ENCODE measurements at regions not wholly inside any gene's neighbourhood (a gene's known extent, or its start where the extent isn't known, plus 50 kb on each side); places are given as distances from the start of the nearest gene placed in this dataset.

- H3K4me1 ChIP-seq (ENCODE audit: control insufficient read depth in 1 of 2, insufficient read depth in 2 of 2, low read length in 2 of 2): no peaks in the 10 kb centered on the region
- no peaks in the 10 kb centered on the region for H4K20me1 ChIP-seq (ENCODE audit: insufficient read depth, low read length)
- no peak overlapping the region for H2AFZ ChIP-seq (ENCODE audit: insufficient read depth, low read depth, low read length, poor library complexity, severe bottlenecking)
- Mint-ChIP-seq H3K4me3 (no peak overlapping the region), H3K27me3 (ENCODE audit: low read depth in 3 of 3) (no peaks in the 10 kb centered on the region), H3K27ac (no peak overlapping the region), H3K4me1 (no peaks in the 10 kb centered on the region), H3K36me3 (no peaks in the 10 kb centered on the region), H3K9me3 (peaks cover 0 to 4% (median 2%) of the 10 kb centered on the region in 7 donors)
- intact Hi-C loops (cut with micrococcal nuclease): no loop called here
- no peak overlapping the region for H3K4me2 ChIP-seq (replicated peaks; ENCODE audit: extremely low read depth, low read length, poor library complexity, severe bottlenecking)
- H3K36me3 ChIP-seq (replicated peaks in 1 of 2; ENCODE audit: control insufficient read depth in 1 of 2, insufficient read depth in 2 of 2, low read length in 2 of 2): no peaks in the 10 kb centered on the region
- H3K27me3 ChIP-seq (ENCODE audit: control insufficient read depth in 2 of 2, insufficient read depth in 2 of 2, low read length in 2 of 2): no peaks in the 10 kb centered on the region
- no peaks in the 10 kb centered on the region for H3K79me2 ChIP-seq (ENCODE audit: insufficient read depth, low read length)
- peaks cover 0 to 4% of the 10 kb centered on the region in 2 donors for H3K9me3 ChIP-seq (replicated peaks in 1 of 2; ENCODE audit: control insufficient read depth in 1 of 2, insufficient read depth in 1 of 2, low read length in 2 of 2)
- H3K4me3 ChIP-seq (replicated peaks in 1 of 3; ENCODE audit: low read depth in 2 of 3, low read length in 3 of 3): no peak overlapping the region
- WGBS (ENCODE audit: insufficient coverage): 89% methylated on average over 2 of the region's 2 CpGs
- H3K27ac ChIP-seq (ENCODE audit: low read depth in 1 of 2, low read length in 2 of 2): no peak overlapping the region
- no peak for DNase-seq
- no peak for TF ChIP-seq CTCF (IDR thresholded peaks at IDR 0.05)
- H3K9ac ChIP-seq (ENCODE audit: insufficient read depth, low read length, poor library complexity, severe bottlenecking): no peak overlapping the region
Measured at GRCh38 chr1:79431340-79431739, 424.8 kb upstream of the ADGRL4 start.

DNA sequence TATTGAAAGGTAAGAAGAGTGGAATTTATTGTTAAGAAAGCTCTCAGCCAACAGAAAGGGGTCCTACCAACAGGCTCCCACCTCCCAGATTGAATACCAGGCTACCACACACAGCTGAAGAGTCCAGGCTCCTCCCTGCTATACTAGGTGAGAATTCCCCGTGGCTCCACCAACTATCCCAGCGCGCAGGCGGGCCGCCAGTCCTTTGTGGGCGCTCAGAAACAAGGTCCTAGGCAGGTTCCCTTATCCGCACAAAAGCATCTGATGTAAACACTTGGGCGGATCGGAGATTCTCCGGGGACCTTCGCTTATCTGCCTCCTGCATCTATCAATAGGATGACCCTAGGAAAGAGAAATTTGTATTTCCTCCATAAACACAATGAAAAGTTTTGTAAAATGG, 423.9 kb upstream of the ADGRL4 start:
- H3K4me2 ChIP-seq (replicated peaks; ENCODE audit: extremely low read depth, low read length, poor library complexity, severe bottlenecking): no peak overlapping the region
- no peaks in the 10 kb centered on the region for H3K27me3 Mint-ChIP-seq (ENCODE audit: low read depth in 3 of 3)
- DNase-seq: no peak
- no peaks in the 10 kb centered on the region for H3K36me3 Mint-ChIP-seq
- no peaks in the 10 kb centered on the region for H4K20me1 ChIP-seq (ENCODE audit: insufficient read depth, low read length)
- peaks cover 0 to 4% (median 2%) of the 10 kb centered on the region in 7 donors for H3K9me3 Mint-ChIP-seq
- no peak for TF ChIP-seq CTCF (IDR thresholded peaks at IDR 0.05)
- H3K4me1 ChIP-seq (ENCODE audit: control insufficient read depth in 1 of 2, insufficient read depth in 2 of 2, low read length in 2 of 2): no peaks in the 10 kb centered on the region
- WGBS (ENCODE audit: insufficient coverage): 90% methylated on average over 7 of the region's 11 CpGs
- no peaks in the 10 kb centered on the region for H3K36me3 ChIP-seq (replicated peaks in 1 of 2; ENCODE audit: control insufficient read depth in 1 of 2, insufficient read depth in 2 of 2, low read length in 2 of 2)
- H3K79me2 ChIP-seq (ENCODE audit: insufficient read depth, low read length): no peaks in the 10 kb centered on the region
- H3K9me3 ChIP-seq (replicated peaks in 1 of 2; ENCODE audit: control insufficient read depth in 1 of 2, insufficient read depth in 1 of 2, low read length in 2 of 2): peaks cover 0 to 4% of the 10 kb centered on the region in 2 donors
- H3K4me1 Mint-ChIP-seq: no peaks in the 10 kb centered on the region
- peak overlapping the region in 1 of 7 donors; percentile 56 for H3K27ac Mint-ChIP-seq
- no peak overlapping the region for H2AFZ ChIP-seq (ENCODE audit: insufficient read depth, low read depth, low read length, poor library complexity, severe bottlenecking)
- no peak overlapping the region for H3K9ac ChIP-seq (ENCODE audit: insufficient read depth, low read length, poor library complexity, severe bottlenecking)
- H3K4me3 ChIP-seq (replicated peaks in 1 of 3; ENCODE audit: low read depth in 2 of 3, low read length in 3 of 3): no peak overlapping the region
- H3K27me3 ChIP-seq (ENCODE audit: control insufficient read depth in 2 of 2, insufficient read depth in 2 of 2, low read length in 2 of 2): no peaks in the 10 kb centered on the region
- no peak overlapping the region for H3K4me3 Mint-ChIP-seq
- intact Hi-C loops (cut with micrococcal nuclease): no loop called here
- H3K27ac ChIP-seq (ENCODE audit: low read depth in 1 of 2, low read length in 2 of 2): no peak overlapping the region
